Smooth muscle cell (in vitro differentiated cells): ENCODE measurements at regions not wholly inside any gene's neighbourhood (a gene's known extent, or its start where the extent isn't known, plus 50 kb on each side); places are given as distances from the start of the nearest gene placed in this dataset.

Experiments
- DNase-seq: peaks from one replicate; lab custom pipeline; 2025; ENCODE audit not compliant: unreplicated experiment; lab: John Stamatoyannopoulos, UW
- H2AFZ ChIP-seq: fragments of 200-600 bp; sonication (generic); 2 replicates; pipeline ENCODE4 v1.6.0; 2016; ENCODE audit warnings: antibody characterized with exemption, low read depth, mild to moderate bottlenecking
- H3F3A ChIP-seq: fragments of 200-600 bp; sonication (generic); 2 replicates; pipeline ENCODE4 v1.6.0; 2017; ENCODE audit warnings: antibody characterized with exemption, low read depth
- H3K27ac ChIP-seq: fragments of 200-600 bp; sonication (generic); 2 replicates; pipeline ENCODE4 v1.5.1; 2016; ENCODE audit warnings: low read depth, mild to moderate bottlenecking
- H3K27me3 ChIP-seq: fragments of 200-600 bp; sonication (generic); 2 replicates; pipeline ENCODE4 v1.6.1; 2016; ENCODE audit warnings: low read depth, mild to moderate bottlenecking
- H3K36me3 ChIP-seq: fragments of 200-600 bp; sonication (generic); 2 replicates; pipeline ENCODE4 v1.5.1; 2016; ENCODE audit warnings: low read depth
- H3K4me1 ChIP-seq: fragments of 200-600 bp; sonication (generic); 2 replicates; pipeline ENCODE4 v1.5.1; 2016; ENCODE audit warnings: low read depth
- H3K4me2 ChIP-seq: fragments of 200-600 bp; sonication (generic); 2 replicates; pipeline ENCODE4 v1.6.0; 2016; ENCODE audit warnings: mild to moderate bottlenecking
- H3K4me3 ChIP-seq: fragments of 200-600 bp; sonication (generic); 2 replicates; pipeline ENCODE4 v1.5.1; 2016; ENCODE audit warnings: mild to moderate bottlenecking
- H3K79me2 ChIP-seq: fragments of 200-600 bp; sonication (generic); 2 replicates; pipeline ENCODE4 v1.6.0; 2016; ENCODE audit warnings: low read depth, mild to moderate bottlenecking
- H3K9ac ChIP-seq: fragments of 200-600 bp; sonication (generic); 2 replicates; pipeline ENCODE4 v1.6.0; 2016; ENCODE audit warnings: low read depth
- H3K9me3 ChIP-seq: fragments of 200-600 bp; sonication (generic); replicated peaks from 2 replicates; pipeline ENCODE4 v1.5.1; 2016; ENCODE audit warnings: low read depth
- H4K20me1 ChIP-seq: fragments of 200-600 bp; sonication (generic); 2 replicates; pipeline ENCODE4 v1.6.0; 2016; ENCODE audit warnings: low read depth
- CTCF ChIP-seq: fragments of 200-600 bp; sonication (generic); IDR thresholded peaks from 2 replicates; pipeline ENCODE4 v1.5.1; 2017; ENCODE audit warnings: borderline replicate concordance, mild to moderate bottlenecking, antibody characterized with exemption; ENCODE audit not compliant: insufficient read depth, poor library complexity, severe bottlenecking
- WGBS: methylation state at CpG from one replicate; pipeline ENCODE4 v1.1.7; 2016; ENCODE audit warnings: low lambda C conversion rate; 5-methylcytosine and 5-hydroxymethylcytosine counted together

DNA sequence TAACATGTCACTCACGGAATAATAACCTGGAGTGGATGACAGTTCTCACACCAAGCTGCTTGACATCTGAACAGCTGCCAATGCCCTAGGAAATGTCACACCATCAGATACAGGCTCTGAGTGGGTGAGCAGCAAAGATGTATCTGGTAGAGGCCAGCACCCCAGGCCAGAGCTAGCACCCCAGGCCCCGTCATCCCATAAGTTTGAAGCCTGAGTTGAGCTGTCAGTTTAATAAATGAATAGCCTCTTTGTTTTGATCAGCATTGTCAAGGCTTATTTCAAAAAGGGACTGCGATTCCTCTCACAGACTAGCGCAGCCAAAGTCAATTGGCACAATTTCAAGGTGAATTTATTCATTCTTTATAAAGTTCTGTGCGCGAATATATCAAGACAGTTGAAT is 1327.1 kb downstream of the MAT2B start:
- Histone ChIP-seq H4K20me1 (no peaks in the 10 kb centered on the region), H3K4me3 (no peak overlapping the region), H3K4me2 (no peak overlapping the region), H3K79me2 (no peaks in the 10 kb centered on the region), H3K4me1 (no peaks in the 10 kb centered on the region), H3F3A (no peaks in the 10 kb centered on the region), H3K27me3 (no peaks in the 10 kb centered on the region), H3K9me3 (no peaks in the 10 kb centered on the region), H3K27ac (no peak overlapping the region), H2AFZ (no peak overlapping the region), H3K9ac (no peak overlapping the region), H3K36me3 (no peaks in the 10 kb centered on the region)
- DNase-seq: no peak
- 92% methylated on average over 6 of the region's 6 CpGs for WGBS
- TF ChIP-seq CTCF: no peak

DNA sequence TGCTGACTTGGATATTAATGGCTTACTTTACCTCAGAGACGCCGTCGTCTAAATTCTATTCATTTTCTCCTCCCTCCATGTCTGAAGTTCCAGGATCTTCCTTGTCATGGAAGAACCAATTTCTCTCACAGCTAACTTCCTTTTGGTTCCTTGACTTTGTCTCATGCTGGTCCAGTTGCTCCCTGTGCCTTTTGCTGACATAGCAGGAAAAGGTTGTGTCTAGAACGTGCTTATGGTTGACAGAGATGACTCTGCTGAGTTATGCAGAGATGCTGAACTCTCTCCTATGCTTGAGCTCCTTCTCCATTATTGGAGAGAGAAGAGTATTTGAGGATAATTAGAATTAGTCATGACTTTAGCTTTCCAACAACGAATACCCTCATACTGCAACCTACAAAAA is 1338.9 kb downstream of the MAT2B start:
- Histone ChIP-seq H3K4me1 (no peaks in the 10 kb centered on the region), H4K20me1 (no peaks in the 10 kb centered on the region), H3K9ac (no peak overlapping the region), H3K9me3 (no peaks in the 10 kb centered on the region), H3F3A (no peaks in the 10 kb centered on the region), H2AFZ (no peak overlapping the region), H3K36me3 (peaks cover 1% of the 10 kb centered on the region), H3K4me2 (no peak overlapping the region), H3K79me2 (no peaks in the 10 kb centered on the region), H3K4me3 (no peak overlapping the region), H3K27ac (no peak overlapping the region), H3K27me3 (no peaks in the 10 kb centered on the region)
- TF ChIP-seq CTCF: no peak
- WGBS: 98% methylated on average over 5 of the region's 5 CpGs
- no peak for DNase-seq

DNA sequence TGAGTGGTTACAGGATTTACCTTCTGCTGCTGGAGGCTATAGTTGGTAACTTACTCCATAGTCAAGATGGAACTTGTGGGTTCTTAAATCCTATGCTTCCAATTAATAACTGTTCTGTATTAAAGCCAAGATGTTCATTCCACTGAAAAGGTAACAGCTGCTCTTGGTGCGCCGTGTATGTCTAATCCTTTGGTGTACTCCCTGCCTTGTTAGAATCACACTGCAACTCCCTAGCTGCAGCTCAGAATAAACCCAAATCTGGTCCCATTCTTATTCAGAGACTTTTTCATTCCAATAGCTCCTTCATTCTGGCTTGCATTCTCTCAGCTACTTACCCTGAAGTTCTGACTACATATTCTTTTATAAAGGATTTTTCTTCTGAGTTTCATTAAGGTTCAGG is 1355.5 kb downstream of the MAT2B start:
- Histone ChIP-seq H3F3A (no peaks in the 10 kb centered on the region), H3K27ac (no peak overlapping the region), H3K36me3 (no peaks in the 10 kb centered on the region), H2AFZ (no peak overlapping the region), H3K9me3 (no peaks in the 10 kb centered on the region), H3K4me3 (no peak overlapping the region), H3K4me2 (no peak overlapping the region), H3K79me2 (no peaks in the 10 kb centered on the region), H3K4me1 (no peaks in the 10 kb centered on the region), H3K9ac (no peak overlapping the region), H4K20me1 (no peaks in the 10 kb centered on the region), H3K27me3 (no peaks in the 10 kb centered on the region)
- DNase-seq: no peak
- no peak for TF ChIP-seq CTCF
- 96% methylated on average over 2 of the region's 2 CpGs for WGBS

DNA sequence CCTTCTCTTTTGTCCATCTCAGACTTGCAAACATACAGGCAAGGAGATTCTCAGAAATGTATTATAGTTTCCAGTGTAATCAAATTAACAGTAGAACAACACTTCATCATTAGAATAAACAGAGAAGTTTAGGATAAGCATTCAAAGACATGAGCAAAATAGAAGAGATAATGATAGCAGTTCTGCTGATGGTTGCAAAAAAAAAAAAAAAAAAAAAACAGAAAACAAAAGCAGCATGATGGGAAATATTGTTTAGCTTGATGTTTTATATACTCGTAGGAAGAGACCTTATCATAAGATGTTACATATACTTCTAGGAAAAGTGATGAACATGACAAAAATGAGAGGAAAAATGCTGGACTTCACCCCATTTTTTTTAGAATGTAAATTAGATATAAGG is 1356.2 kb downstream of the MAT2B start:
- Histone ChIP-seq H3K27me3 (no peaks in the 10 kb centered on the region), H4K20me1 (no peaks in the 10 kb centered on the region), H3K79me2 (no peaks in the 10 kb centered on the region), H2AFZ (no peak overlapping the region), H3K4me2 (no peak overlapping the region), H3K27ac (no peak overlapping the region), H3K4me3 (no peak overlapping the region), H3F3A (no peaks in the 10 kb centered on the region), H3K36me3 (no peaks in the 10 kb centered on the region), H3K4me1 (no peaks in the 10 kb centered on the region), H3K9ac (no peak overlapping the region), H3K9me3 (no peaks in the 10 kb centered on the region)
- 82% methylated on average over 1 of the region's 1 CpG for WGBS
- no peak for TF ChIP-seq CTCF
- DNase-seq: no peak
